HEK293 (cell line): ENCODE measurements at regions not wholly inside any gene's neighbourhood (a gene's known extent, or its start where the extent isn't known, plus 50 kb on each side); places are given as distances from the start of the nearest gene placed in this dataset.

Source experiments
- CTCF ChIP-seq: fragments of 450-650 bp; formaldehyde crosslinking; IDR thresholded peaks from 2 replicates; pipeline ENCODE4 v1.5.1; 2016; ENCODE audit warnings: missing biosample characterization, missing genetic modification characterization
- GFI1B ChIP-seq: fragments of 450-650 bp; formaldehyde crosslinking; IDR thresholded peaks from 2 replicates; pipeline ENCODE4 v1.5.1; 2016; ENCODE audit warnings: missing biosample characterization, missing genetic modification characterization
- HOXA7 ChIP-seq: sonication (generic); formaldehyde crosslinking; IDR thresholded peaks from 2 replicates; pipeline ENCODE4 v1.8.1; 2022; ENCODE audit warnings: missing genetic modification reagents, borderline replicate concordance
- PBX3 ChIP-seq: sonication (generic); formaldehyde crosslinking; IDR thresholded peaks from 2 replicates; pipeline ENCODE4 v1.8.1; 2022; ENCODE audit warnings: mild to moderate bottlenecking, moderate library complexity, missing genetic modification reagents
- TSHZ1 ChIP-seq: fragments of 450-650 bp; formaldehyde crosslinking; IDR thresholded peaks from 2 replicates; pipeline ENCODE4 v1.5.1; 2016; ENCODE audit warnings: missing biosample characterization, missing genetic modification characterization, borderline replicate concordance
- ZBTB11 ChIP-seq: fragments of 450-650 bp; formaldehyde crosslinking; conservative IDR thresholded peaks from 2 replicates; pipeline ENCODE4 v1.5.1; 2016; ENCODE audit warnings: low read depth, missing biosample characterization, missing genetic modification characterization
- ZNF121 ChIP-seq: fragments of 450-650 bp; formaldehyde crosslinking; IDR thresholded peaks from 2 replicates; pipeline ENCODE4 v1.5.1; 2016; ENCODE audit warnings: missing biosample characterization, missing genetic modification characterization
- ZNF274 ChIP-seq, 2 experiments: fragments of 200-500 bp in 1 of 2; fragments of 450-650 bp in 1 of 2; sonication (Bioruptor generic) in 1 of 2; formaldehyde crosslinking in 1 of 2; IDR thresholded peaks; 2 replicates each; pipeline versions ENCODE4 v1.5.1 to v1.6.1; 2014 to 2016; ENCODE audit warnings: borderline replicate concordance in 1 of 2, inconsistent platforms in 1 of 2, low read length in 1 of 2, missing biosample characterization in 1 of 2, missing genetic modification characterization in 1 of 2
- ZNF292 ChIP-seq: fragments of 450-650 bp; formaldehyde crosslinking; IDR thresholded peaks from 2 replicates; pipeline ENCODE4 v1.5.1; 2016; ENCODE audit warnings: low read depth, missing biosample characterization, missing genetic modification characterization, borderline replicate concordance
- ZNF521 ChIP-seq: fragments of 450-650 bp; formaldehyde crosslinking; IDR thresholded peaks from 2 replicates; pipeline ENCODE4 v1.5.1; 2017; ENCODE audit warnings: missing biosample characterization, mild to moderate bottlenecking, missing genetic modification characterization
- ZNF585B ChIP-seq: fragments of 450-650 bp; formaldehyde crosslinking; IDR thresholded peaks from 2 replicates; pipeline ENCODE4 v1.5.1; 2016; ENCODE audit warnings: missing biosample characterization, missing genetic modification characterization
- ZNF701 ChIP-seq: fragments of 450-650 bp; formaldehyde crosslinking; IDR thresholded peaks from 2 replicates; pipeline ENCODE4 v1.5.1; 2016; ENCODE audit warnings: missing biosample characterization, missing genetic modification characterization
- ZNF830 ChIP-seq: fragments of 450-650 bp; IDR thresholded peaks from 2 replicates; pipeline ENCODE4 v1.5.0; 2018; ENCODE audit warnings: missing biosample characterization, missing genetic modification characterization, low read depth, mild to moderate bottlenecking, moderate library complexity

- TF ChIP-seq ZNF292 (tag by site-specific recombination) (no peak), HOXA7 (CRISPR knock-in tag) (no peak), CTCF (tag by site-specific recombination) (no peak), GFI1B (no peak), ZNF274 (IDR thresholded peaks at IDR 0.05; ENCODE audit: low read length) (no peak), ZNF274 (tag by site-specific recombination; IDR thresholded peaks at IDR 0.05; ENCODE audit: borderline replicate concordance) (no peak), PBX3 (CRISPR knock-in tag) (no peak), ZNF701 (tag by site-specific recombination) (no peak), ZNF121 (tag by site-specific recombination) (no peak), ZNF830 (no peak), ZNF521 (no peak), ZNF585B (tag by site-specific recombination) (no peak), TSHZ1 (tag by site-specific recombination) (no peak), ZBTB11 (no peak)
These were observed 814.7 kb downstream of the GALC start for GRCh38 chr14:87178277-87178676.
